ENCODE measurements at regions not wholly inside any gene's neighbourhood (a gene's known extent, or its start where the extent isn't known, plus 50 kb on each side); places are given as distances from the start of the nearest gene placed in this dataset.

DNA sequence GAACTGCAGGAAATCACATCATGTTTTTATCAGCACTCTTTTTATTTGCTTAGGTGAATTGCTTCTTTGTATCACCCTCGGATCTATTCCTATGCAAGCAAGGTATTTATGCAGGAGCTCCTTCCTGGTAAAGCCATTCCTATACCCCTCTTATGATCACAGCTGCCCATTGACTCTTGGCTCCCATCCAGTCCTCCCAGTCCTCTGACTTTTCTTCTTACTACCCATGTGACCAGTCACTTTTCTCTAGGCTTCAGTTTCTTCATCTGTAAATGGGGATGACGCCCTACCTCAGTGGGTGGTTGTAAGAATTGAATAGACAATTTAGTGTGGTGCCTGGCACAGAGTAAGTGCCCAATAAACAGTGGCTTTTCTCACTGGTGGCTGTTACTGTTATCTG, 144.9 kb downstream of the FHIP1A start:
- no peaks in the 10 kb centered on the region for H3K36me3 ChIP-seq (replicated peaks in 1 of 2; ENCODE audit: control insufficient read depth in 1 of 2, insufficient read depth in 2 of 2, low read length in 2 of 2)
- Mint-ChIP-seq H3K4me1 (no peaks in the 10 kb centered on the region), H3K9me3 (peaks cover 6 to 19% (median 14%) of the 10 kb centered on the region in 7 donors), H3K27ac (no peak overlapping the region), H3K36me3 (no peaks in the 10 kb centered on the region), H3K4me3 (no peak overlapping the region), H3K27me3 (ENCODE audit: low read depth in 3 of 3) (peaks cover 0 to 5% (median 3%) of the 10 kb centered on the region in 3 donors)
- no peaks in the 10 kb centered on the region for H3K79me2 ChIP-seq (ENCODE audit: insufficient read depth, low read length)
- H3K9ac ChIP-seq (ENCODE audit: insufficient read depth, low read length, poor library complexity, severe bottlenecking): no peak overlapping the region
- H3K4me3 ChIP-seq (replicated peaks in 1 of 3; ENCODE audit: low read depth in 2 of 3, low read length in 3 of 3): no peak overlapping the region
- no peak for DNase-seq
- intact Hi-C loops (cut with micrococcal nuclease): no loop called here
- no peaks in the 10 kb centered on the region for H3K4me1 ChIP-seq (ENCODE audit: control insufficient read depth in 1 of 2, insufficient read depth in 2 of 2, low read length in 2 of 2)
- H3K9me3 ChIP-seq (replicated peaks in 1 of 2; ENCODE audit: control insufficient read depth in 1 of 2, insufficient read depth in 1 of 2, low read length in 2 of 2): peaks cover 5 to 13% of the 10 kb centered on the region in 2 donors
- H2AFZ ChIP-seq (ENCODE audit: insufficient read depth, low read depth, low read length, poor library complexity, severe bottlenecking): no peak overlapping the region
- TF ChIP-seq, protein P1, sequence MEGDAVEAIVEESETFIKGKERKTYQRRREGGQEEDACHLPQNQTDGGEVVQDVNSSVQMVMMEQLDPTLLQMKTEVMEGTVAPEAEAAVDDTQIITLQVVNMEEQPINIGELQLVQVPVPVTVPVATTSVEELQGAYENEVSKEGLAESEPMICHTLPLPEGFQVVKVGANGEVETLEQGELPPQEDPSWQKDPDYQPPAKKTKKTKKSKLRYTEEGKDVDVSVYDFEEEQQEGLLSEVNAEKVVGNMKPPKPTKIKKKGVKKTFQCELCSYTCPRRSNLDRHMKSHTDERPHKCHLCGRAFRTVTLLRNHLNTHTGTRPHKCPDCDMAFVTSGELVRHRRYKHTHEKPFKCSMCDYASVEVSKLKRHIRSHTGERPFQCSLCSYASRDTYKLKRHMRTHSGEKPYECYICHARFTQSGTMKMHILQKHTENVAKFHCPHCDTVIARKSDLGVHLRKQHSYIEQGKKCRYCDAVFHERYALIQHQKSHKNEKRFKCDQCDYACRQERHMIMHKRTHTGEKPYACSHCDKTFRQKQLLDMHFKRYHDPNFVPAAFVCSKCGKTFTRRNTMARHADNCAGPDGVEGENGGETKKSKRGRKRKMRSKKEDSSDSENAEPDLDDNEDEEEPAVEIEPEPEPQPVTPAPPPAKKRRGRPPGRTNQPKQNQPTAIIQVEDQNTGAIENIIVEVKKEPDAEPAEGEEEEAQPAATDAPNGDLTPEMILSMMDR (IDR thresholded peaks at IDR 0.05): no peak
- no peak overlapping the region for H3K27ac ChIP-seq (ENCODE audit: low read depth in 1 of 2, low read length in 2 of 2)
- 60% methylated on average over 1 of the region's 2 CpGs for WGBS (ENCODE audit: insufficient coverage)
- H3K27me3 ChIP-seq (ENCODE audit: control insufficient read depth in 2 of 2, insufficient read depth in 2 of 2, low read length in 2 of 2): no peaks in the 10 kb centered on the region
- no peak overlapping the region for H3K4me2 ChIP-seq (replicated peaks; ENCODE audit: extremely low read depth, low read length, poor library complexity, severe bottlenecking)
- H4K20me1 ChIP-seq (ENCODE audit: insufficient read depth, low read length): no peaks in the 10 kb centered on the region

DNA sequence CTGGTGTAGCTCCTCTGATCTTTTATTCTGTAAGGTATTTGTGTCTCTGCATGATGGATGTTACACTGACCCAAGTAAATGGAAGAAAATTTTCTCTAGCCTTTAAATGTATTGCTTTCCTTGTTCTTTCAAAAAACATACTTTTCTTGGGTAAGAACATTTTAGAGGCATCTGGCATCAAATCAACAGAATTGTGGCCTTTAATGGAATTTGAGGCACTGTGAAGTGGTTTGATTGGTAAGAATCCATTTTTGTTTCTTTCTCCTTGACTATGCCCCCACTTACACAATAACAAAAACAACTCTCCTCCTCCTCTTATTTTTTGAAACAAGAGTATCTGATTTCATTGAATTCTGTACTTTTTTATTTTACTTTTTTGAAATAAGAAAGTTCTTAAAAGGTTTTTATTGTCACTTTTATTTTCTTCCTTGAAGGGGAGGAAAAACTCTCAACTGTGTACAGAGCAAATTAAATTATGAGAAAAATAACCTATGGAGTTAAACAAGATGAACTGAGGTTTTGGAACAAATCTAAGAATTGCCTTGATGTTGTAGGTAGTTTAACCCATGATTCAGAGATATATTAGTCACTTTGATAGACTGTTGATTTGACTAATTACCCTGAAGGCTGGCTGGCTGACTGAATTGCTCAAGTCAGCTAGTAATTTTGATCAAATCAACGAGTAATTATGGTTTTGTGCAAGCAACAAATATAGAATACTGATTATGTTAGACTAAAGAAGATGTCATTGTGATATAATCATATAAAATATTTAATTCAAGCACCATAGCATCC, 146.4 kb downstream of the FHIP1A start:
- Mint-ChIP-seq H3K9me3 (peaks cover 3 to 8% (median 5%) of the 10 kb centered on the region in 7 donors), H3K36me3 (no peaks in the 10 kb centered on the region), H3K4me3 (no peak overlapping the region), H3K27me3 (ENCODE audit: low read depth in 3 of 3) (peaks cover 0 to 8% (median 3%) of the 10 kb centered on the region in 3 donors), H3K27ac (no peak overlapping the region), H3K4me1 (no peaks in the 10 kb centered on the region)
- TF ChIP-seq, protein P1 (IDR thresholded peaks at IDR 0.05): no peak
- Histone ChIP-seq H3K4me1 (ENCODE audit: control insufficient read depth in 1 of 2, insufficient read depth in 2 of 2, low read length in 2 of 2) (no peaks in the 10 kb centered on the region), H3K36me3 (replicated peaks in 1 of 2; ENCODE audit: control insufficient read depth in 1 of 2, insufficient read depth in 2 of 2, low read length in 2 of 2) (no peaks in the 10 kb centered on the region), H4K20me1 (ENCODE audit: insufficient read depth, low read length) (no peaks in the 10 kb centered on the region), H2AFZ (ENCODE audit: insufficient read depth, low read depth, low read length, poor library complexity, severe bottlenecking) (no peak overlapping the region), H3K9me3 (replicated peaks in 1 of 2; ENCODE audit: control insufficient read depth in 1 of 2, insufficient read depth in 1 of 2, low read length in 2 of 2) (peaks cover 0 to 4% of the 10 kb centered on the region in 2 donors), H3K4me2 (replicated peaks; ENCODE audit: extremely low read depth, low read length, poor library complexity, severe bottlenecking) (no peak overlapping the region), H3K9ac (ENCODE audit: insufficient read depth, low read length, poor library complexity, severe bottlenecking) (no peak overlapping the region), H3K27ac (ENCODE audit: low read depth in 1 of 2, low read length in 2 of 2) (no peak overlapping the region), H3K79me2 (ENCODE audit: insufficient read depth, low read length) (no peaks in the 10 kb centered on the region), H3K4me3 (replicated peaks in 1 of 3; ENCODE audit: low read depth in 2 of 3, low read length in 3 of 3) (no peak overlapping the region), H3K27me3 (ENCODE audit: control insufficient read depth in 2 of 2, insufficient read depth in 2 of 2, low read length in 2 of 2) (no peaks in the 10 kb centered on the region)
- WGBS (ENCODE audit: insufficient coverage): no CpG with 5 or more reads among the region's 1 CpG
- intact Hi-C loops (cut with micrococcal nuclease): no loop called here
- no peak for DNase-seq

All from CD14-positive monocyte (primary cell).